H9 (cell line): ENCODE measurements at regions not wholly inside any gene's neighbourhood (a gene's known extent, or its start where the extent isn't known, plus 50 kb on each side); places are given as distances from the start of the nearest gene placed in this dataset.

Experiments used
- DNase-seq: peaks from one replicate; pipeline ENCODE4 v3.0.0-alpha.2; 2017
- H2AFZ ChIP-seq: one replicate; pipeline ENCODE4 v1.6.1; 2013; ENCODE audit warnings: mild to moderate bottlenecking, low read length, control low read depth, moderate library complexity
- H2AK5ac ChIP-seq: 2 replicates; pipeline ENCODE4 v1.6.1; 2013; ENCODE audit warnings: low read length, control low read depth, mixed read lengths; ENCODE audit not compliant: insufficient read length
- H2BK120ac ChIP-seq: one replicate; pipeline ENCODE4 v1.6.1; 2013; ENCODE audit warnings: low read depth, mild to moderate bottlenecking, low read length, control low read depth, inconsistent platforms; ENCODE audit not compliant: poor library complexity, severe bottlenecking
- H2BK12ac ChIP-seq: 2 replicates; pipeline ENCODE4 v1.6.1; 2013; ENCODE audit warnings: low read length, control low read depth, mixed read lengths, low read depth; ENCODE audit not compliant: insufficient read length
- H2BK15ac ChIP-seq: 2 replicates; pipeline ENCODE4 v1.6.1; 2013; ENCODE audit warnings: low read depth, low read length, control low read depth
- H2BK20ac ChIP-seq: one replicate; pipeline ENCODE4 v1.6.1; 2013; ENCODE audit warnings: low read depth, mild to moderate bottlenecking, low read length, control low read depth, inconsistent platforms; ENCODE audit not compliant: poor library complexity, severe bottlenecking
- H2BK5ac ChIP-seq: 2 replicates; pipeline ENCODE4 v1.6.1; 2013; ENCODE audit warnings: low read length, control low read depth, mixed read lengths; ENCODE audit not compliant: insufficient read length
- H3K14ac ChIP-seq: 2 replicates; pipeline ENCODE4 v1.6.1; 2013; ENCODE audit warnings: low read length, control low read depth; ENCODE audit not compliant: insufficient read depth
- H3K18ac ChIP-seq: 2 replicates; pipeline ENCODE4 v1.6.1; 2013; ENCODE audit warnings: low read depth, mild to moderate bottlenecking, mixed read lengths, low read length, control low read depth; ENCODE audit not compliant: insufficient read length
- H3K23ac ChIP-seq: 2 replicates; pipeline ENCODE4 v1.6.1; 2013; ENCODE audit warnings: low read length, control low read depth, mixed read lengths, low read depth; ENCODE audit not compliant: insufficient read length
- H3K23me2 ChIP-seq: 2 replicates; pipeline ENCODE4 v1.6.1; 2013; ENCODE audit warnings: low read depth, mild to moderate bottlenecking, mixed read lengths, low read length, control low read depth; ENCODE audit not compliant: insufficient read length, poor library complexity, severe bottlenecking
- H3K27ac ChIP-seq: 2 replicates; pipeline ENCODE4 v1.5.1; 2013; ENCODE audit warnings: low read length, control low read depth, mixed read lengths, low read depth; ENCODE audit not compliant: insufficient read length
- H3K27me3 ChIP-seq: 2 replicates; pipeline ENCODE4 v1.6.1; 2013; ENCODE audit warnings: low read length, control low read depth, inconsistent platforms; ENCODE audit not compliant: insufficient read depth
- H3K4ac ChIP-seq: 2 replicates; pipeline ENCODE4 v1.6.1; 2013; ENCODE audit warnings: low read depth, mild to moderate bottlenecking, control low read depth, inconsistent platforms, low read length, moderate library complexity
- H3K4me1 ChIP-seq: 2 replicates; pipeline ENCODE4 v1.6.1; 2013; ENCODE audit warnings: low read length, control low read depth, inconsistent platforms; ENCODE audit not compliant: insufficient read depth
- H3K4me2 ChIP-seq: 2 replicates; pipeline ENCODE4 v1.6.1; 2013; ENCODE audit warnings: low read length, control low read depth, mixed read lengths; ENCODE audit not compliant: insufficient read length, insufficient read depth
- H3K56ac ChIP-seq: 2 replicates; pipeline ENCODE4 v1.6.1; 2013; ENCODE audit warnings: low read depth, mild to moderate bottlenecking, mixed read lengths, low read length, control low read depth; ENCODE audit not compliant: insufficient read length
- H3K79me1 ChIP-seq: 2 replicates; pipeline ENCODE4 v1.6.1; 2013; ENCODE audit warnings: low read depth, mild to moderate bottlenecking, moderate library complexity, low read length, control low read depth, inconsistent platforms; ENCODE audit not compliant: insufficient read depth, poor library complexity, severe bottlenecking
- H3K79me2 ChIP-seq: 2 replicates; pipeline ENCODE4 v1.6.1; 2013; ENCODE audit warnings: low read length, control low read depth, inconsistent platforms; ENCODE audit not compliant: insufficient read depth
- H3K9ac ChIP-seq: 2 replicates; pipeline ENCODE4 v1.6.1; 2013; ENCODE audit warnings: low read length, control low read depth, mixed read lengths; ENCODE audit not compliant: insufficient read length; ENCODE audit errors: extremely low read depth
- H3K9me3 ChIP-seq: one replicate; pipeline ENCODE4 v1.6.1; 2013; ENCODE audit warnings: low read depth, low read length, inconsistent platforms; ENCODE audit not compliant: control insufficient read depth
- H3T11ph ChIP-seq: one replicate; pipeline ENCODE4 v1.6.1; 2013; ENCODE audit warnings: mild to moderate bottlenecking, low read length, control low read depth, inconsistent platforms
- H4K20me1 ChIP-seq: one replicate; pipeline ENCODE4 v1.6.1; 2013; ENCODE audit not compliant: control insufficient read depth, insufficient read length, insufficient read depth
- H4K5ac ChIP-seq: 2 replicates; pipeline ENCODE4 v1.6.1; 2013; ENCODE audit warnings: low read depth, mild to moderate bottlenecking, mixed read lengths, low read length, control low read depth; ENCODE audit not compliant: insufficient read length
- H4K8ac ChIP-seq: replicated peaks from 2 replicates; pipeline ENCODE4 v1.6.1; 2013; ENCODE audit warnings: low read length, control low read depth, mixed read lengths, low read depth; ENCODE audit not compliant: insufficient read length
- H4K91ac ChIP-seq: 2 replicates; pipeline ENCODE4 v1.6.1; 2013; ENCODE audit warnings: low read depth, mild to moderate bottlenecking, moderate library complexity, mixed read lengths, low read length, control low read depth; ENCODE audit not compliant: insufficient read length
- H3K27ac Mint-ChIP-seq, 3 experiments: 2 replicates in 2 of 3; 3 replicates in 1 of 3; pipeline ENCODE4 v1.8.0; 2020 to 2021; ENCODE audit warnings: mixed read lengths in 3 of 3, mild to moderate bottlenecking in 1 of 3, moderate library complexity in 1 of 3
- H3K27me3 Mint-ChIP-seq: 2 replicates; pipeline ENCODE4 v1.8.0; 2021; ENCODE audit warnings: low read depth, mild to moderate bottlenecking, moderate library complexity, mixed read lengths
- H3K36me3 Mint-ChIP-seq, 3 experiments: 2 replicates in 2 of 3; 3 replicates in 1 of 3; pipeline ENCODE4 v1.8.0; 2020 to 2021; ENCODE audit warnings: low read depth in 3 of 3, mixed read lengths in 3 of 3; ENCODE audit not compliant: insufficient read depth in 1 of 3
- H3K4me1 Mint-ChIP-seq, 2 experiments: 2 replicates each; pipeline ENCODE4 v1.8.0; 2020; ENCODE audit warnings: mixed read lengths in 2 of 2
- H3K4me3 Mint-ChIP-seq, 2 experiments: 2 replicates in 1 of 2; 3 replicates in 1 of 2; pipeline ENCODE4 v1.8.0; 2020 to 2021; ENCODE audit warnings: mild to moderate bottlenecking in 2 of 2, mixed read lengths in 2 of 2, moderate library complexity in 1 of 2
- H3K9me3 Mint-ChIP-seq, 2 experiments: 2 replicates in 1 of 2; 3 replicates in 1 of 2; pipeline ENCODE4 v1.8.0; 2020; ENCODE audit warnings: mild to moderate bottlenecking in 2 of 2, mixed read lengths in 2 of 2, moderate library complexity in 1 of 2
- WGBS: extraction: QIAGEN DNeasy Blood & Tissue Kit; methylation state at CpG from one replicate; pipeline ENCODE4 v1.1.7; 2013; ENCODE audit warnings: missing lambda C conversion rate, low lambda C conversion rate, mixed read lengths; ENCODE audit not compliant: insufficient read length; ENCODE audit errors: extremely low coverage; 5-methylcytosine and 5-hydroxymethylcytosine counted together
- TF ChIP-seq, protein P1 (sequence below): fragments of 200-600 bp; sonication (generic); conservative IDR thresholded peaks from 3 replicates; pipeline ENCODE4 v1.8.0; 2021; ENCODE audit warnings: antibody characterized with exemption, mild to moderate bottlenecking

DNA sequence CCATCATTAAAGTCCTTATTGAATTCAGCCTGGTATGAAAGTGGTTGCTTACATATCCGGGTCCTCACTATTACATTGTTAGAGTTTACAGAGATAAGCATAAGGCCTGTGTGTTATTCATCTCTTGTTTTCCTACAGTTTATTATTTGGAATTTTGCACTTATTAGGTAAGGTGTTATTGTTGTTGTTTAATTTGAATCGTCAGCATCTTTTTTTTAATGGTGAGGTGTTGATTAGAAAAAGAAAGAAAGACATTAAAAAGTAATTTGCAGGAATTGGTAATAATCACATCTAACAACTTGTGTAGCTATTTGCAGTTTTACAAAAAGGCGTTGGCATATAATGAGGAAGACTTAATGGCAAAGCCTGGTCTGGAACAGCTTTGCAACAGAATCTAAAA, 158.6 kb downstream of the SAMD5 start:
- Histone ChIP-seq H3K4me2 (no peak overlapping the region), H4K91ac (no peak overlapping the region), H3K27me3 (no peaks in the 10 kb centered on the region), H2BK12ac (no peak overlapping the region), H2BK15ac (no peak overlapping the region), H3K27ac (no peak overlapping the region), H4K20me1 (no peaks in the 10 kb centered on the region), H2BK120ac (no peak overlapping the region), H3K14ac (no peak overlapping the region), H3K4ac (no peak overlapping the region), H3K23ac (no peak overlapping the region), H3K23me2 (no peaks in the 10 kb centered on the region), H2BK20ac (no peak overlapping the region), H2BK5ac (no peak overlapping the region), H4K5ac (no peak overlapping the region), H3K56ac (no peak overlapping the region), H3K9me3 (no peaks in the 10 kb centered on the region), H3K79me1 (no peaks in the 10 kb centered on the region), H2AK5ac (no peak overlapping the region), H4K8ac (no peak overlapping the region), H2AFZ (no peak overlapping the region), H3K18ac (no peak overlapping the region), H3K9ac (no peak overlapping the region), H3K4me1 (no peaks in the 10 kb centered on the region; the same call in 1 of the 2 replicates), H3K79me2 (no peaks in the 10 kb centered on the region), H3T11ph (no peak overlapping the region)
- DNase-seq: no peak
- Mint-ChIP-seq H3K4me3 (no peak overlapping the region), H3K9me3 (peaks cover 10 to 19% of the 10 kb centered on the region in 2 experiments), H3K4me1 (peaks cover 7 to 20% of the 10 kb centered on the region in 2 experiments), H3K27ac (no peak overlapping the region; a peak in 1 of 7 replicates), H3K27me3 (no peaks in the 10 kb centered on the region), H3K36me3 (peaks cover 5 to 15% (median 8%) of the 10 kb centered on the region in 3 experiments; a peak in 6 of 7 replicates)
- TF ChIP-seq, protein P1, sequence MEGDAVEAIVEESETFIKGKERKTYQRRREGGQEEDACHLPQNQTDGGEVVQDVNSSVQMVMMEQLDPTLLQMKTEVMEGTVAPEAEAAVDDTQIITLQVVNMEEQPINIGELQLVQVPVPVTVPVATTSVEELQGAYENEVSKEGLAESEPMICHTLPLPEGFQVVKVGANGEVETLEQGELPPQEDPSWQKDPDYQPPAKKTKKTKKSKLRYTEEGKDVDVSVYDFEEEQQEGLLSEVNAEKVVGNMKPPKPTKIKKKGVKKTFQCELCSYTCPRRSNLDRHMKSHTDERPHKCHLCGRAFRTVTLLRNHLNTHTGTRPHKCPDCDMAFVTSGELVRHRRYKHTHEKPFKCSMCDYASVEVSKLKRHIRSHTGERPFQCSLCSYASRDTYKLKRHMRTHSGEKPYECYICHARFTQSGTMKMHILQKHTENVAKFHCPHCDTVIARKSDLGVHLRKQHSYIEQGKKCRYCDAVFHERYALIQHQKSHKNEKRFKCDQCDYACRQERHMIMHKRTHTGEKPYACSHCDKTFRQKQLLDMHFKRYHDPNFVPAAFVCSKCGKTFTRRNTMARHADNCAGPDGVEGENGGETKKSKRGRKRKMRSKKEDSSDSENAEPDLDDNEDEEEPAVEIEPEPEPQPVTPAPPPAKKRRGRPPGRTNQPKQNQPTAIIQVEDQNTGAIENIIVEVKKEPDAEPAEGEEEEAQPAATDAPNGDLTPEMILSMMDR: no peak
- 100% methylated on average over 1 of the region's 3 CpGs for WGBS
